Hematopoietic multipotent progenitor cell (in vitro differentiated cells): ENCODE measurements at regions not wholly inside any gene's neighbourhood (a gene's known extent, or its start where the extent isn't known, plus 50 kb on each side); places are given as distances from the start of the nearest gene placed in this dataset.
"Not testable (repeated sequence)": the region's sequence is repeated elsewhere in the genome, so short reads cannot be mapped to it uniquely, and the experiment has no call there.

Experiments
- DNase-seq, 3 donors: peaks; one replicate each; pipeline ENCODE4 v3.0.0-alpha.2; 2011 to 2015; ENCODE audit warnings: low read depth in 2 of 3, low spot score in 2 of 3

DNA sequence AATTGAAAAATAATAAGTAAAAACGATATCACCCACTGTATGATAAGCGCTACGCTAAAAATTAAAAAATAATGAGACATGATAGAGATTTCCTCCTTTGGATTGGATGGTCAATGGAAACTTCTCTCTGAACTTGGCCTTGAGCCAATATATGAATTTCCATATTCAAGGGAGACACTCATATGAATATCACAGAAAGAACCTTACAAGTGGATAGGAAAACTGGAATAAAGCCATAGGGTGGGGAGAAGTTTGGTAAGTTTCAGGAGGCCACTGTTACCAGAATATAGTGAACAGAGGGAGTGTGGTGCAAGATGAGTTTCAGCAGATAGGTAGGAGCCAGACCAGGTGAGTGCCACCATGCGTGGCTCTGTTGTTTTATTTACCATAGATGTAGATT, 147.2 kb downstream of the SEM1 start:
- DNase-seq, result no peak

DNA sequence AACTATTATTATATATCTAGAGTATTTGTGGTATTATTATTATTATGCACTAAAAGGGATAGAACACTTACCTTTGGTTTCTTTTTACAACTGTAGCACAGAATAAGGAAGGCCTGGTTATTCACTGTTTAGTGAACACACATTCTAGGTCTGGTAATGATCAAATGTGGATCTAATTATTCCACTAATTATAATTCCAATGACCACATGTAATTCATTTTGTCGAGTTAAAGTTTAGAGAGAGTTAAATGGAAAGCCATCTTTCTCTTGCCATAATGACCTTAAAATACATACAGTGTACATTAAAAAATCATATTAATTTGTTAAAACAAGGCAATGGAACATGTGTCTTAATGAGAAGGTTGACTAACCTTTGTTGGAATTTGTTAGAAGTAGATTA, 147.8 kb downstream of the SEM1 start:
- DNase-seq, result no peak

- no peak for DNase-seq
Observed at GRCh38 chr7:96558530-96558929, 151.1 kb downstream of the SEM1 start.

- no peak for DNase-seq
Observed at GRCh38 chr7:96558093-96558492, 151.6 kb downstream of the SEM1 start.

GRCh38 chr7:96557598-96557997, 152.0 kb downstream of the SEM1 start:
- not testable (repeated sequence) for DNase-seq

DNA sequence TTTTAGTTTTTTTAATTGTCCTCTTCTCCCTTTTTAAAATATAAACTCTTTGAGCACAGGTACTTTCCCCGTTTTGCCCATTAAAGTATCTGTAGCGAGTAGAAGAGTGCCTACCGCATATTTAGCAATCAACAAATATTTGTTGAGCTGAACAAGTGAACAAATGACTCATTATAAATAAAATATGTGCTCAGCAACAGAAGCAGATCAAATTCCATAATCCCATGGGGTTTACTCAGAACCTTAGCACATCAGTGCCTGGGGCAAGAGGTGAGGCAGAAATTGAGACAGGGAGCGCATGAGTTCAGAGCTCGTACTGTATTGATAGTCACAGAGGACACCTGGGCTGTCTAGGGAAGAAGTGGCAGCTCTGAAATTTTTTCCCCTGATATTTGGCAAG, 161.0 kb downstream of the SEM1 start:
- no peak for DNase-seq

GRCh38 chr7:96547371-96547811, 162.3 kb downstream of the SEM1 start:
- DNase-seq, result no peak

GRCh38 chr7:96546426-96546825, 163.2 kb downstream of the SEM1 start:
- no peak for DNase-seq

- DNase-seq, result no peak
Observed at GRCh38 chr7:96539471-96539870, 170.2 kb downstream of the SEM1 start.

- peak in 1 of 3 donors; percentile 15 for DNase-seq
Observed at GRCh38 chr7:96538632-96539031, 171.0 kb downstream of the SEM1 start.

DNA sequence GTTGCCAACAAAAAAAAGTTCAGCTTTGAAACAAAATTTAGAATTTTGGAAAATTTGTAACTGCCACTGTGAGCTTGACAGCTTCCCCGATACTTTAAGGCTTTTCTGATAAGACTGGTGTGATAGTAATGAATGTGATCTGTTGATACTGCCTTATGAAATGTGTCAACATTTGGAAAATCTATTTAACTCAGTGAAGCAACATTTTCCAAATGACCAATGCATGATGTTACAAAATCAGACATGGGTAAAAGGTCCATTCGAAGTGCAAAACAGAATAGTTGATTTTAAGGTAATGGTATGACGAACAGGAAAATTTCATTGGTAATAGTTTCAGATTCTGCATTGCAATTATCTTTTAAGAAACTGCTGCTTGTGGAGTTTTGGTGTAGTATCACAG, 175.4 kb downstream of the SEM1 start:
- DNase-seq, result no peak

GRCh38 chr7:96532428-96532935, 177.2 kb downstream of the SEM1 start:
- DNase-seq, result no peak

GRCh38 chr7:96531331-96531730, 178.3 kb downstream of the SEM1 start:
- no peak for DNase-seq

- DNase-seq, result no peak
Observed at GRCh38 chr7:96530786-96531185, 178.9 kb downstream of the SEM1 start.

- no peak for DNase-seq
Observed at GRCh38 chr7:96527133-96527827, 182.4 kb downstream of the SEM1 start.

DNA sequence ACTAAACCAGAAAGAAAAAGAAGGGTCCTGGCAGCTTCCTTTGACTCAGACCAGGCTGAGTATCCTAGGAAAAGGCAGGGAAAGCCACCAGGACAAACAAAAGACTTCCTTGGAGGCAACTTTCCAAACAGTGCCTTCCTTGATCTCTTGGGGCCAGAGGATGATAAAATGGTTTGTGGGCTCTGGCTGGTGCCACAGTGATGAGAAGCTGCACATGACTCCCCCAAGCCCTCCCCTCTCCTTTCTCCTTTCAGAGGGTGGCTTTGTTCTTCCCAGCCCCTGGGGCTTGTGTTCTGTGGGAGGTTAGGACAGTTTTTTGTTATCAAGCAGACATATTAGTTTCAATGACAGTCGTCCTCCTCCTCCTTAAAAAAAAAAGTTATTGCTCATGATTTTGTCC, 183.2 kb downstream of the SEM1 start:
- DNase-seq, result no peak

- no peak for DNase-seq
Observed at GRCh38 chr7:96521068-96521894, 188.4 kb downstream of the SEM1 start.

- no peak for DNase-seq
Observed at GRCh38 chr7:96508371-96508770, 186.5 kb upstream of the SLC25A13 start.

DNA sequence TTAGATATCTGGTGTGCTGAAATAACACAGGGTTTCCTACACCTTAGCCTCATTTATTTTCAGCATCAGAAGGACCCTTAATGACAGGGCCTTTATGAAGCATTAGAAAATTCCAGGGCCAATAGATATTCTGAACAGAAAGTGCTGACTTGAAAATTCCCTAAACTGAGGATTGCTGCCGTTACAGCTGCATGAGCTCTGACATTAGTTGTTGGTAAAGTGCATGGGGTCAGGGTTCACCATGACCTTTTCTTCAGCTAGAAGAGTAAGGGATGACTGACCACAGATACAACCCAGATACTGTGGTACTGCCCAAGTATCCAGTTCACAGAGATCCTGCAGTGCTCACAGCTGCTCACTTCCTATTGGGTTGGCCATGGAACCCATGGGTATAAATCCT, 181.7 kb upstream of the SLC25A13 start:
- DNase-seq, result no peak

DNA sequence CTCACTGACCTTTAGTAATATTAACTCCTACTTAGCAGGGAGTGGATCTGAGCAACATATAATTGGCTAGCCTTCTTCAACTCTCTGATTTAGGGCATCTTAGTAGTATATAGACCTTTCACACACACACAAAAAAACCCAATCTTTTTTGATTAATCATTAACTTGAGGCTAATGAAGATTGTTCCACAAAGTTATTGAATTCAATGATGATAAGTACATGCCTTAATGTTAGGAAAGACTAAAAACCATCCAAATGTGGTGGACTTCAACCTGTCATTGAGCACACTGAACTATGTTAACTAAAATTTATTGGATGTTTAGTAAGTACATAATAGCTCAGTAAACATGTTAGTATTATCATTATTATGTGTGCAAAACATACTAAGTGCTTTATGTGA, 179.4 kb upstream of the SLC25A13 start:
- DNase-seq, result no peak

- DNase-seq, result no peak
Observed at GRCh38 chr7:96499532-96499931, 177.6 kb upstream of the SLC25A13 start.

GRCh38 chr7:96497567-96497966, 175.7 kb upstream of the SLC25A13 start:
- no peak for DNase-seq
